Ascending aorta (tissue), 2 donors: ENCODE measurements at regions not wholly inside any gene's neighbourhood (a gene's known extent, or its start where the extent isn't known, plus 50 kb on each side); places are given as distances from the start of the nearest gene placed in this dataset.

Experiments
- DNase-seq, 2 donors: peaks; one replicate each; pipeline ENCODE4 v3.0.0-alpha.2; 2019; ENCODE audit warnings: low spot score in 2 of 2
- H3K27ac ChIP-seq, 2 donors: fragments of 200-600 bp; sonication (generic); one replicate each; pipeline ENCODE4 v1.5.1; 2016 to 2017; ENCODE audit warnings: mild to moderate bottlenecking in 1 of 2
- H3K27me3 ChIP-seq: fragments of 200-600 bp; sonication (generic); one replicate; pipeline ENCODE4 v1.5.1; 2017
- H3K36me3 ChIP-seq, 2 donors: fragments of 200-600 bp; sonication (generic); one replicate each; pipeline ENCODE4 v1.5.1; 2016
- H3K4me1 ChIP-seq, 2 donors: fragments of 200-600 bp; sonication (generic); one replicate each; pipeline ENCODE4 v1.5.1; 2016 to 2017; ENCODE audit warnings: mild to moderate bottlenecking in 1 of 2
- H3K4me3 ChIP-seq, 2 donors: fragments of 200-600 bp; sonication (generic); one replicate each; pipeline ENCODE4 v1.5.1; 2016 to 2017; ENCODE audit warnings: mild to moderate bottlenecking in 1 of 2
- H3K9me3 ChIP-seq, 2 donors: fragments of 200-600 bp; sonication (generic); one replicate each; pipeline ENCODE4 v1.5.1; 2016
- CTCF ChIP-seq, 3 experiments: fragments of 200-600 bp in 2 of 3; fragments of 450-650 bp in 1 of 3; sonication (generic) in 2 of 3; IDR thresholded peaks; one replicate each; pipeline ENCODE4 v1.5.1; 2016 to 2019; ENCODE audit warnings: antibody characterized with exemption in 3 of 3, mild to moderate bottlenecking in 1 of 3, moderate library complexity in 1 of 3
- intact Hi-C: fragments of 100-400 bp; cut with DNase I; formaldehyde crosslinking; loops from one replicate; pipeline ENCODE4 v1.15.1; 2023

GRCh38 chr14:29459531-29459930 lies 468.1 kb downstream of the PRKD1 start:
- no peaks in the 10 kb centered on the region for H3K36me3 ChIP-seq
- H3K4me3 ChIP-seq, result no peak overlapping the region
- no peaks in the 10 kb centered on the region for H3K27me3 ChIP-seq
- intact Hi-C loops, result no loop called here
- no peaks in the 10 kb centered on the region for H3K4me1 ChIP-seq
- no peak overlapping the region for H3K27ac ChIP-seq
- no peaks in the 10 kb centered on the region for H3K9me3 ChIP-seq
- TF ChIP-seq CTCF (IDR thresholded peaks at IDR 0.05), result no peak
- DNase-seq, result no peak

- no peaks in the 10 kb centered on the region for H3K27me3 ChIP-seq
- no peak for DNase-seq
- no peak overlapping the region for H3K27ac ChIP-seq
- no peak for TF ChIP-seq CTCF (IDR thresholded peaks at IDR 0.05)
- intact Hi-C loops, result no loop called here
- H3K4me1 ChIP-seq, result no peaks in the 10 kb centered on the region
- H3K4me3 ChIP-seq, result no peak overlapping the region
- no peaks in the 10 kb centered on the region for H3K9me3 ChIP-seq
- H3K36me3 ChIP-seq, result no peaks in the 10 kb centered on the region
Observed at GRCh38 chr14:29459969-29460560, 467.6 kb downstream of the PRKD1 start.

GRCh38 chr14:29461101-29461500 lies 466.5 kb downstream of the PRKD1 start:
- no peaks in the 10 kb centered on the region for H3K36me3 ChIP-seq
- H3K4me3 ChIP-seq, result no peak overlapping the region
- no peak overlapping the region for H3K27ac ChIP-seq
- intact Hi-C loops, result no loop called here
- H3K9me3 ChIP-seq, result no peaks in the 10 kb centered on the region
- H3K4me1 ChIP-seq, result no peaks in the 10 kb centered on the region
- no peak for DNase-seq
- TF ChIP-seq CTCF (IDR thresholded peaks at IDR 0.05), result no peak
- no peaks in the 10 kb centered on the region for H3K27me3 ChIP-seq

- DNase-seq, result no peak
- H3K9me3 ChIP-seq, result no peaks in the 10 kb centered on the region
- no peak for TF ChIP-seq CTCF (IDR thresholded peaks at IDR 0.05)
- no peak overlapping the region for H3K27ac ChIP-seq
- H3K4me3 ChIP-seq, result no peak overlapping the region
- intact Hi-C loops, result no loop called here
- no peaks in the 10 kb centered on the region for H3K4me1 ChIP-seq
- H3K36me3 ChIP-seq, result no peaks in the 10 kb centered on the region
- no peaks in the 10 kb centered on the region for H3K27me3 ChIP-seq
Observed at GRCh38 chr14:29461506-29461905, 466.1 kb downstream of the PRKD1 start.

DNA sequence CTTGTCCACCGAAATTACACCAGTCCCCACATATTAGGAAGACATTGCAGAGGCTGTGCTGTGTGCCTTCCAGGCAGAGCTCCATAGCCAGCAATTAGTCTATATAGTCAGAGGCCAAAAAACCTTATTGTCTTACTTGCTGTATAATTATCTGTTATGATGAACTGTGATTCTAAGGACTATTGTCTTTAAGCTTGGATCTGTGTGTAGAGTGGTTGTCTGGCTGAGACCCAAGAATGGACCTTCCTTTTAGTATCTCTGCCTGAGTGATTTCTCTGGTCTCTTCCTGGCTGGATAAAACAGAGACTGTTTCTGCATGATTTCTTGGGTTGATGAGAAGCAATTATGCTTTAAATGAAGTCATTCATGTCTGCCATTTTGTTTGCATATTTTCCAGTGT lies 465.3 kb downstream of the PRKD1 start:
- Histone ChIP-seq H3K4me1 (no peaks in the 10 kb centered on the region), H3K36me3 (no peaks in the 10 kb centered on the region), H3K27ac (no peak overlapping the region), H3K27me3 (no peaks in the 10 kb centered on the region), H3K9me3 (no peaks in the 10 kb centered on the region), H3K4me3 (no peak overlapping the region)
- TF ChIP-seq CTCF (IDR thresholded peaks at IDR 0.05), result no peak
- no peak for DNase-seq
- intact Hi-C loops, result no loop called here

- Histone ChIP-seq H3K36me3 (no peaks in the 10 kb centered on the region), H3K27ac (no peak overlapping the region), H3K27me3 (no peaks in the 10 kb centered on the region), H3K4me1 (no peaks in the 10 kb centered on the region), H3K4me3 (no peak overlapping the region), H3K9me3 (no peaks in the 10 kb centered on the region)
- TF ChIP-seq CTCF (IDR thresholded peaks at IDR 0.05), result no peak
- intact Hi-C loops, result no loop called here
- no peak for DNase-seq
Observed at GRCh38 chr14:29462772-29463171, 464.9 kb downstream of the PRKD1 start.
